ENCODE measurements at regions not wholly inside any gene's neighbourhood (a gene's known extent, or its start where the extent isn't known, plus 50 kb on each side); places are given as distances from the start of the nearest gene placed in this dataset.
A peak's percentile ranks its signal among the peaks of the same experiment; 100 is the strongest.
"Not testable (repeated sequence)": the region's sequence is repeated elsewhere in the genome, so short reads cannot be mapped to it uniquely, and the experiment has no call there.

DNA sequence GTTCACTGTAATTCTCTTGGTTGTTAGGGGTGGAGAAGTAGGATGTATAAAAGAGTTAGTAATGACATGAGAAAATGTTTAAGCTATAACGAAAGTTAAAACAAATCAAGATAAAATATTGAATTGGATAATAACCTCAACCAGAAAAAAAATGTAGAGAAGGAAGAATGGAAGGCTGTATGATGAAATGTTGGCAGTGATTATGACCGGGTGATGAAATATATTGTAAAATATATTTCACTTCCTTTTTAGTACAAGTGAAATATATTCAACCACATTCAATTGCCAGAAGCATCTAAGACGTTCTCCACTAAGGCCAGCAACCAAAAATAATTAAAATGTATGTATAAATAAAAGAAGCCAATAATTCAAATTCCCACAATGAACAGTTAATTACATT is 309.3 kb upstream of the FGF13 start:
- no peak for DNase-seq

DNA sequence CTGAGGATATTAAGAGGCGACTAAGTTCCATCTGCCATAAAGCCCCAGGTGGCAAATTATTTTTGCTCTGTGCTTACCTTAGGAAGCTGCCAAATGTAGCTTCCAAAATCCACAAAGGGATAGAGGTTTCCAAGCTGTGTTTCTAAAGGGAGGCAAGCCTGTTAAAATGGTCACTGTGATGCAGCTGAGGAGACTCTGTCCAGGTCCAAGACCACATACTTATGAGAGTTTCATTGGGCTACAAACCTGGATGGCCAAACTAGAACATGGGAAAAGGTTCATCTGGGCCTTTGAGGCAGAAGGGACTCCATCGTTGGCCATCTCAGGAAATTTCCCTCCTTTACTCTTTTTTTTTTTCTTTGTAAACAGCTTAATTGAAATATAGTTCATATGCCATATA is 306.9 kb upstream of the FGF13 start:
- DNase-seq = no peak

DNA sequence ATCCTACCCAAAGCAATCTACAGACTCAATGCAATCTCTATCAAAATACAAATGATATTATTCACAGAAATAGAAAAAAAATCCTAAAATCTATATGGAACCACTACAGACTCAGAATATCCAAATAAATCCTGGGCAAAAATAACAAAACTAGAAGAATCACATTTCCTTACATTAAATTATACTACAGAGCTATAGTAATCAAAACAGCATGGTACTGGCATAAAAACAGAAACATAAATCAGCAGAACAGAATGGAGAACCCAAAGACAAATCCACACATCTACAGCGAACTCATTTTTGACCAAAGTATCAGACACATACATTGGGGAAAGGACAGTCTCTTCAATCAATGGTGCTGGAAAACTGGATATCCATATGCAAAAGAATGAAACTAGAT is 304.1 kb upstream of the FGF13 start:
- DNase-seq = no peak

DNA sequence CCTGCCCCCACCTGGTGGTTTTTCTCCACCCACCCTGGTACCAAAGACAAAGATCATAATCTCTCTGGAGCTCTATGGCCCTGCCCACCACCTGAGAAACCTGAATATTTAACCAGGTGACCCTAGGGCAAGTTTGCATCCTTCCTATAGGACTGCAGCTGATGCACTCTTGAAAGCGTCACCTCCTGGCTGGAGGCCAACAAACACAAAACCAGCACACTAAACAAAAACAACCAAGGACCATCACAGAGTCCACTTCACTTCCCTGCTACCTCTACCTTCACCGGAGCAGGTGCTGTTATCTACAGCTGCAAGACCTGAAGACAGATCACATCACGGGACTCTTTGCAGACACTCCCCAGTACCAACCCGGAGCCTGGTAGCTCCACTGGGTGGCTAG is 296.7 kb upstream of the FGF13 start:
- peak; percentile 89 for DNase-seq

DNA sequence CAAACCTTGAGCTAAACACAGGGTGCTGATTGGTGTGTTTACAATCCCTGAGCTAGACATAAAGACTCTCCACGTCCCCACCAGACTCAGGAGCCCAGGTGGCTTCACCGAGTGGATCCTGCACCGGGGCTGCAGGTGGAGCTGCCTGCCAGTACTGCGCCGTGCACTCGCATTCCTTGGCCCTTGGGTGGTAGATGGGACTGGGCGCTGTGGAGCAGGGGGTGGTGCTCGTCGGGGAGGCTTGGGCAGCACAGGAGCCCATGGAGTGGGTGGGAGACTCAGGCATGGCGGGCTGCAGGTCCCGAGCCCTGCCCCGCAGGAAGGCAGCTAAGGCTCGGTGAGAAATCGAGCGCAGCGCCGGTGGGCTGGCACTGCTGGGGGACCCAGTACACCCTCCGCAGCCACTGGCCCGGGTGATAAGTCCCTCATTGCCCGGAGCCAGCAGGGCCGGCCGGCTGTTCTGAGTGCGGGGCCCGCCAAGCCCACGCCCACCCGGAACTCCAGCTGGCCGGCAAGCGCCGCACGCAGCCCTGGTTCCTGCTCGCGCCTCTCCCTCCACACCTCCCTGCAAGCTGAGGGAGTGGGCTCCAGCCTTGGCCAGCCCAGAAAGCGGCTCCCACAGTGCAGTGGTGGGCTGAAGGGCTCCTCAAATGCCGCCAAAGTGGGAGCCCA is 292.5 kb upstream of the FGF13 start:
- DNase-seq = not testable (repeated sequence)

DNA sequence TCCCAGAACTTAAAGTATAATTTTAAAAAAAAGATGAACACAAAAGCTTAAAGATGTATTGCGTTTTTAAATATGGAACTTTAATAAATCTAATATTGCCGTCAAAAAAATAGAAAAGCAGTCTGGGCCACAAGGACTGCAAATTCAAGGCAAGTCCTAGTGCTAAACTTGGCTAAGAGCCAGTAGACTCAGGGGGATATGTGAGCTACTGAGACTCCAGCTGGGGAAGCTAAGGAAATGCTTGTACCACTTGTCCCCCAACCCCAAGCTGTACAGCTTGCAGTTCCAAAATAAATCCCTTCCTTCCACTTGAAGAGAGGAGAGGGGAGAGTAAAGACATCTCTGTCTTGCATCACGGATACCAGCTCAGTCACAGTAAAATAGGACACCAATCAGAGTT is 290.8 kb upstream of the FGF13 start:
- DNase-seq = no peak

DNA sequence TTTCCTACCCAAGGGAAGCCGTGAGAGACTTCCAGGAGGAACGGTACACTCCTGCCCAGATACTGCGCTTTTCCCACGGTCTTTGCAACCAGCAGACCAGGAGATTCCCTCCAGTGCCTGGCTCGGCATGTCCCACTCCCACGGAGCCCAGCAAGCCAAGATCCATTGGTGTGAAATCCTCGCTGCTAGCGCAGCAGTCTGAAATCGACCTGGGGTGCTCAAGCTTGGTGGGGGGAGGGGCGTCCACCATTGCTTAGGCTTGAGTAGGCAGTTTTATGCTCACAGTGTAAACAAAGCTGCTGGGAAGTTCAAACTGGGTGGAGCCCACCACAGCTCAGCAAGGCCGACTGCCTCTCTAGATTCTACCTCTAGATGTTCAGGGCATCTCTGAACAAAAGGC is 284.8 kb upstream of the FGF13 start:
- DNase-seq = no peak

DNA sequence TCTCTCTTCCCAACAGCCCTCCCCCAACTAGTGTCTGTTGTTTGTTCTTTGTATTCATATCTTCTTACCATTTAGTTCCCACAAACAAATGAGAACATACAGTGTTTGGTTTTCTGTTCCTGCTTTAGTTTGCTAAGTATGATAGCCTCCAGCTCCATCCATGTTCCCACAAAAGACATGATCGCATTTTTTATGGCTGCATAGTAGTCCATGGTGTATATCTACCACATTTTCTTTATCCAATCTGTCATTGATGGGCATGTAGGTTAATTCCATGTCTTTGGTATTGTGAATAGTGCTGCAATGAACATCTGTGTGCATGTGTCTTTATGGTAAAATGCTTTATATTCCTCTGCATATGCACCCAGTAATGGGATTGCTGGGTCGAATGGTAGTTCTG is 283.9 kb upstream of the FGF13 start:
- DNase-seq = no peak

DNA sequence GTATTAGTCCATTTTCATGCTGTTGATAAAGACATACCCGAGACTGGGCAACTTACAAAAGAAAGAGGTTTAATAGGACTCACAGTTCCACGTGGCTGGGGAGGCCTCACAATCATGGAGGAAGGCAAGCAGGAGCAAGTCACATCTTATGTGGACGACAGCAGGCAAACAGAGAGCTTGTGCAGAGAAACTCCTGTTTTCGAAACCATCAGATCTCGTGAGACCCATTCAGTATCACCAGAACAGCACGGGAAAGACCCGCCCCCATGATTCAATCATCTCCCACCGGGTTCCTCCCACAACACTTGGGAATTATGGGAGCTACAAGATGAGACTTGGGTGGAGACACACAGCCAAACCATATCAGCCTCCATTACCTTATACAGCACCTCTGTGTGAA is 278.9 kb upstream of the FGF13 start:
- DNase-seq = not testable (repeated sequence)

DNA sequence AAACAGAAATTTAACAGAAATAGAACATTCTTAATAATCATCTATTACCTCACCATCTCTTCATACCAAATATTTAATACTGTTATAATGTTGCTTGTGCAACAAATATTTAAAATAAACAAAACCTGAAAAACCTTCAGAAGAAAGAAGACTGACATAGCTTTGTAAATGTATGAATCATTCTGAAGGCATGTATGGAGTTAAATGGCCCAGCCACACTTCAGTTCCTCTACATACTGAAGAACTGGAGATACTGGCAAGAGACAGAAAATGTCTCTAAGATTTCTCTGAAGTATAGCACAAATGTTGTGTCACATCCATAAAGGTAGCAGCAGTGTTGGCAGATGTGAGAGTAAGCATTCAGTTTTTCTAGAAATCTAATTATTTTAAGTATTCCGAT is 275.3 kb upstream of the FGF13 start:
- peak; percentile 3 for DNase-seq

DNA sequence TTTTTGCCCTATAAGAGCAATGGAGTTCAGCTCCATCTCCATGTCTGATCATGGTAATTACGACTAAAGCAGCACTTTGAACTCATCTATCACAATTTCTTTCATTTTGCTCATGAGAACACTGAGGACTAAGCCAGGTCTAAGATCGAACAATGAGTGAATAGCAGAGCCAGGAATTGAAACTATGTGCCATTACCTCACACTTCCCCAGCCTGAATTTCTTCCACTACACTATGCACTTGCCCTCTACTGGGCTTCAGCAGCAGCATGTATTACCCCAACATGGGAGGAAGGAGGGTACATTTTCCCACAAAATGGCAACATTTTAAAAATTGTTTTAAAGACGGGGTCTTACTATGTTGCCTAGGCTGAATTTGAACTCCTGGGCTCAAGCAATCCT is 274.7 kb upstream of the FGF13 start:
- no peak for DNase-seq

DNA sequence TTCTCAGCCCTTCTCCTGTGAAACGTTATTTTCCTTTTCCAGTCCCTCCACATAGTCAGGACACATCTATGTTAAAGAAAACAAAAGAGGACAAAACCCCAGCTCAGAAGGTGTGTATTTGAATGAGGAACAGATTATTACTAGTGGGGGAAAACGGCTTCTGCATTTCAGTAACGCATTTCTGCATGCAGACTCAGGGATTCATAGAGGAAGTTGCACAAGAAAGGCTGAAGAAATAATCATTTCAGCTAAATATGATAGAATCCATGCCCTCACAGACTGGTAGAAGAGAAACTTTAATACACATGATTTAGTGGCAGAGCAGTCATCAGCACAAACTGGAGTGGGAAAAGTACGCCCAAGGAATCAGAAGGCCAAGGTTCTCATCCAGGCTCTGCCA is 270.8 kb upstream of the FGF13 start:
- DNase-seq = no peak

DNA sequence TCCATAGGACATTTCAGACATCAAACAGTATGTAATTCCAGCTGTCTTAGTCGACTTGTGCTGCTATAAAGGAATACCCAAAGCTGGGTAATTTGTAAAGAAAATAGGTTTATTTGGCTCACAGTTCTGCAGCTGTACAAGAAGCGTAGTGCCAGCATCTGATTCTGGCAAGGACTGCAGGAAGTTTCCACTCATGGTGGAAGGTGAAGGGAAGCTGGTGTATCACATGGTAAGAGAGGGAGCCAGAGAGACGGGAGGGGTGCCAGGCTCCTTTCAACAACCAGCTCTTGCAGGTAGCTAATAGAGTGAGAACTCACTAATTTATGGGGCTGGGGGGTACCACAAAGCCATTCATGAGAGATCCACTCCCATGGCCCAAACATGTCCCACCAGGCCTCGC is 253.0 kb upstream of the FGF13 start:
- DNase-seq = no peak

DNA sequence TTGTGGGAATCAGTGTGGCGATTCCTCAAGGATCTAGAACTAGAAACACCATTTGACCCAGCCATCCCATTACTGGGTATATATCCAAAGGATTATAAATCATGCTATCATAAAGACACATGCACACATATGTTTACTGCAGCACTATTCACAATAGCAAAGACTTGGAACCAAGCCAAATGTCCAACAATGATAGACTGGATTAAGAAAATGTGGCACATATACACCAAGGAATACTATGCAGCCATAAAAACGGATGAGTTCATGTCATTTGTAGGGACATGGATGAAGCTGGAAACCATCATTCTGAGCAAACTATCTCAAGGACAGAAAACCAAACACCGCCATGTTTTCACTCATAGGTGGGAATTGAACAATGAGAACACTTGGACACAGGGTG is 250.9 kb upstream of the FGF13 start:
- DNase-seq = not testable (repeated sequence)

DNA sequence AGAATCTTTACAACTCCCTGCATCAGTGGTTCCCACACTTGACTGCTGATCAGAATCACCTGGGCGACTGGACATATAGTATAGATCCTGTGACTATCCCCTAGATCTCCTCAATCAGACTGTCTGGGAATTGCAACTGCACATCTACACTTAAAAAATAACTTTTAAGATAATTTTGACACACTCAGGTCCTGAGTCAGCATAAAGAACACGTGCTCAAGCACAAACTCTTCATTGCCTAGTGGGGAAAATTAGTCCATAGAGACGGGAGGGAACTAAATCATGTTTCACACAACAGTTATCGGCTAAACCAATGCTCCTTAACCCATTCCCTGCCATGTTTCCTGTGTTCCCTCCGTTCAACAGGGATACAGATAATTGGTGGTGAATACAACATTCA is 243.5 kb upstream of the FGF13 start:
- DNase-seq = no peak

DNA sequence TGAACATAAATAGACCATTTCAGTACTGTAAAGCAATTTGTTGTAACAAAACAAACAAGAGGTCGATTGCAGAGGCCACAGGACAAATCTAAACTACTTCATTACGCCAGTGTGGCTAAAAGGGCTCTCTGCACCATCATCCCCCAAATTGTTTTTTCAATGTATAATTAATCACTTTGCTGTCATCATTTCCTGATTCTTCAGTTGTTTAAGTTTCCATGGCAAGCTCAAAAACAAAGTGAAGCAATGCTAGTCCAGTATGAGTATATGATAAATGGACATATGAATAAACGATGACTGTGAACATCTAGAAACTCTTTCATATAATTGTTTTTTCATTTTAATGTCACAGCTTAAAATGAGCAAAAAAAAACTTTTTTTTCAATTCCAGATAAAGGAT is 235.4 kb upstream of the FGF13 start:
- peak; percentile 3 for DNase-seq

DNA sequence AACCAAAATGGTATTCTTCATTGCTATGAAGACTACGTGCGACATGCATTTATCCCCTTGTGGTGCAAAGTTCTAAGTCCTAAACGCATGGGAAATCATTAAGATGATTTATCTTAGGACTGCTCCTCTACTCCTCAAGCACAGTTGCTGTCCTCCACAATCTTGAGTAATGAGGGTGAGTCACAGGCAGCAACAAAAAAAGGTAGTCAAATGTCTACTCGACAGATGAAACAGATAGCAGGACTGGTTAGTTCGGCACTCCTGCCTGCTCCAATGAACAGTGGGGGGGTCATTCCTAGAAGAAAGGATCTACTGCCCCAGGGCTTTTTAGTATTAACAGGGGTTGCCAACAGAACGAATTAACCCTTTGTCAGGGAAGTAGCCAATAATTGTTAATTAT is 233.7 kb upstream of the FGF13 start:
- DNase-seq = no peak

DNA sequence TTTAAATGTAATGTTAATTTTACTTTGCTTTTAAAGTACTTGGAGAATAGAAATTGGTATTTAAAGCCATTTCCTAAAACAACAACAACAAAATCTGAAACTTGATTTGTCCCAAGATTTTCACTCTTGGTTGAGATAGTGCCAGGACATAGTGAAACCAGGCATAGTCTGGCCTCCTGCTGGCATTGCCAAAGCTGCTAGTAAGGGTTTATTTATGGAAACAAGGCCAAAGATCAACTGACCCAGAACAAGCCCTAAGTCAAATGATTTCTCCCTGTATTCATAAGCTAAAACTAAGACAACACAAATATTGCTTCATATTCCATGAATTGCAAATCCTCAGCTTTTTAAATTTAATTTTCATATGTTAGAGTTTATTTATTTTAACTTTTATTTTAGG is 227.5 kb upstream of the FGF13 start:
- no peak for DNase-seq

DNA sequence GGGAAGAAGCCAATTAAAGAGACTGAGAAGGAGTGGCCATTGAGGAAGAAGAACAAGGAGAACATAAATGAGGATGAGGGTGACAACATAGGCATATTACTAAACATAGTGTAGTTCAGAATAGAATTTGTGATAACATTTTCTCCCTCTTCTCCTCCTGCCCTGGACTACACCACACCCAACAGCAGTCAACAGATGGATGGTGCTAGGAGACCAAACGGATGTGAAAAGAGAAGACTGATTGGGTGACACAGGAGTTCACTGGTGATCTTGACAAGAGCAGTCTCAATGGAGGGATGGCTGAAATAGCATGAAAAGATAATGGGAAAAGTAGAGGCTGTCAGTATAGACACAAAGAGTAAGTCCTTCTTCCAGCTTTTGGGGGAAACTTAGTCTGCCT is 226.5 kb upstream of the FGF13 start:
- no peak for DNase-seq

DNA sequence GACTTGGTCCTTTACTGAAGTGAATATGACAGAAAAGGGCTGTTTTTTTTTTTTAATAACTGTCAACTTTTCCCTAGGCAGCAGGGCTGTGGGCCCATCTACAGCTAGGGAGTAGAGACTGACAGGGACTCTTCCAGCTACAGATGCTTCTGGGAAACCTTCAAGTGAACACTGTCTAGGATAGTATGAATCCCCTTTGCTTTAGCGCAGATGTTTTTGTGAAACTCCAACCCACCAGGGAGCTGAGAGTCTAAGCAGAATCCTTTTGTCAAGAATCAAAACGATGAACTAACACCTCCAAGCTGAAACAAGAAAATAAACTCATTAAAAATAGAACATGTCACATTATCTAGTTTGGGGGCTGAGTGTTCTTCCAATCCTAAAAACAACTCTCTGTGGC is 219.7 kb upstream of the FGF13 start:
- DNase-seq = no peak

DNA sequence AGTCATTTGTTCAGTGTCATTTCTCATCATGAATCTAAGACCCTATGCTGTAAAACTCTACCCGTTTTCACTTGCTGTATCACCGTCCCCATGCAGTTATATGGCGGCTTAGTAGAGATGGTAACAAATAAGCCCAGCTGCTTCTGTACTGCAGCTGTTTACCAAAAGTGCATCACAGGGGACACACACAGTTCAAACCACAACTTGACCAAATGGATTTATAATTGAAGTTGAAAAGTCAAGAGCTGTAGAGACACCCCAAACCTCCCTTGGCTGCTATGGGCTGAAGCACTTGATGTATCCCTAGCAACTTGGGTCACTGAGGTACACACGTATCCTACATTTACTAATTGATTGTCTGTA is 219.0 kb upstream of the FGF13 start:
- no peak for DNase-seq

DNA sequence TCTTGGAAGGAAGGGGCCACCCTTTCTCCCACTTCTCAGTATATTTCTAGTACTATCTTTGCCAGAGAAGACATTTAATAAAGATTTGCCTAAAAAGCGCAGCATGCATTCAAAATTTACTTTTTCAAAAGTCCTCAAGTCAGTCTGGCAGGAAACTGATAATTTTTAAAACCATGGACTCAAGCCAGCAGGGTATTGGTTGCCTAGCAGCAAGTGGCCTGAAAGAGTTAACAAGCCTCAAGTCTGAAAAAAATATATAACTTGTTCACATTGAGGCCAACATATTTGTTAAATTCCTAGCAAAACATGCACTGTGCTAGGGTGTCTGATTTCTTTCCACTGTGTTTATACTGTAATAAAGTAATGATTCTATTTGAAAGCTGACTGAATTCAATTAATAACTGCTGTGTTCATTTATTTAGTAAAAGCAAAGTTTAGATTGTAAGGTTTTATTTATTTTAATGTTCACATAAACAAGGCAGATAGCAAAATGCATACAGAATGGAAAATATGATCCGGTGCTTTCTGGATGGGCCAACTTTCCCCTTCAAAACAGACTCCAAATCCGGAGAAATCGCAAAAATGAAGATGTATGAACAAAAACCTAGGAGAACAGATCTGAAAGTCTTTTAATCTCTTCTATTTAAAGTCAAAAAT is 218.5 kb upstream of the FGF13 start:
- DNase-seq = no peak

DNA sequence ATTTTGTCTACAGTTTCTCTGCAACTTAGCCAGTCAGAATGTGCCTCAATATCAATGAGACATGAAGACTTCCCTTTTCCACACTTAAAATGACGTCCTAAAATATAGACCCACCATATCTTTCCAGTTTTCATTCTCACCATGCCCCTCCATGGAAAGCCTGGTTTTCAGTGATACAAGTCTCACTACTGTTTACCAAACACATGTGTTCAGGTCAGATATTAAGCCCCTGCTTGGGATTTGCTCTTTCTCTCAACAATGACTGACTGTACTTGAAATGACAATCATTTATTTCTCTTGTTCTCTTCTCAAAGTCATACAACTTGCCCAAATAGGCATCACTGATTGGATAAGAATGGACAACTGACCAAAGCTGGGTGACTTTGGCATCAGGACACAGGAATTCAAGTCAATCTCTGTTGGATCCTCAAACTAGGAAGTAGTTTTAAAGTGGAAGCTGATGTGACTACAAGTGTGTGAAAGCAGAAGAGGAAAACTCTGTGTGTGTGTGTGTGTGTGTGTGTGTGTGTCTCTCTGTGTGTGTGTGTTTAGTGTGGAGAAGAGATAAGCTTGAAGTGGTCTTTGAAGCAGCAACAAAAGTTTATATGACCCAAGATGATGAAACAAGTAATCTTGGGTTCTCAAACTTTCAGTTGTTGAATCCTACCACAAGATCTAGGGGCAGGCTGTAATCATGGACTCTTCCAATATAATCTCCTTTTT is 217.4 kb upstream of the FGF13 start:
- DNase-seq = no peak

DNA sequence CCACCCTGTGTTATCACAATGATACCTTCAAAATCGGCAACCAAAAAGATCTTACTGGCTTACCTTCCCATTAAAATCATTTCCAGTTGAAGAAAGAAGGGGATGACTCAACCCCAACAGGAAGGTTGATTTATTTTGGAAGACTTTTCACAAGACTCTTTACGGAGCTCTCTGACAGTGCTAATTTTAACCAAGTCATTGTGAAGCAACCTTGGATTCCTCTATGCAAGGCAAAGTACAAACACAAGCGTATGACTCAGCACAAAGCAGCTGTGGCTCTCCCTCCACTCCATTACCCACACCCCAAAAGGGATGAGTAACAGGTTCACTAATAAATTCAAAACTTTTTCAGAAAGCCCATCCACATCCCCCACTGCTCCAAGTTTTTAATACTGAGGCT is 213.8 kb upstream of the FGF13 start:
- DNase-seq = peak; percentile 43

DNA sequence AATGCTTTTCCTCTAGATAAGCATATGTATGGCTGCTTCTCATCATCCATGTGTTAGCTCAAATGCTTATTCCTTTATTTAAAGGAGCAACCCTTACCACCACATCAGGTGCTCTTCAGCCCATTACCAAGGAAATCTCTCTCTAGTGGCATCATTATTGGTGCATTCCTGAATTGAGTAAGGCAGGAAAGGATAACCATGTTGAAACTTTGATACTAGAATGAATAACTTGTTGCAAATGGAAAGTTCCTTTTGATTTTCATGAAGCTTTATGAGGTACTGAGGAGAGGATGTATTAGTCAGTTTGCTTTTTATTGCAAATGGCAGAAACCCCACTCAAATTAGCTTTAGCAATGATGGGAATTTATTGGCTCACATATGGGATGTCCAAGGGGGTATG is 212.3 kb upstream of the FGF13 start:
- DNase-seq = no peak
